H9 (cell line): ENCODE measurements at regions not wholly inside any gene's neighbourhood (a gene's known extent, or its start where the extent isn't known, plus 50 kb on each side); places are given as distances from the start of the nearest gene placed in this dataset.

Experiments used
- DNase-seq: peaks from one replicate; pipeline ENCODE4 v3.0.0-alpha.2; 2017
- H2AFZ ChIP-seq: one replicate; pipeline ENCODE4 v1.6.1; 2013; ENCODE audit warnings: mild to moderate bottlenecking, low read length, control low read depth, moderate library complexity
- H2AK5ac ChIP-seq: 2 replicates; pipeline ENCODE4 v1.6.1; 2013; ENCODE audit warnings: low read length, control low read depth, mixed read lengths; ENCODE audit not compliant: insufficient read length
- H2BK120ac ChIP-seq: one replicate; pipeline ENCODE4 v1.6.1; 2013; ENCODE audit warnings: low read depth, mild to moderate bottlenecking, low read length, control low read depth, inconsistent platforms; ENCODE audit not compliant: poor library complexity, severe bottlenecking
- H2BK12ac ChIP-seq: 2 replicates; pipeline ENCODE4 v1.6.1; 2013; ENCODE audit warnings: low read length, control low read depth, mixed read lengths, low read depth; ENCODE audit not compliant: insufficient read length
- H2BK15ac ChIP-seq: 2 replicates; pipeline ENCODE4 v1.6.1; 2013; ENCODE audit warnings: low read depth, low read length, control low read depth
- H2BK20ac ChIP-seq: one replicate; pipeline ENCODE4 v1.6.1; 2013; ENCODE audit warnings: low read depth, mild to moderate bottlenecking, low read length, control low read depth, inconsistent platforms; ENCODE audit not compliant: poor library complexity, severe bottlenecking
- H2BK5ac ChIP-seq: 2 replicates; pipeline ENCODE4 v1.6.1; 2013; ENCODE audit warnings: low read length, control low read depth, mixed read lengths; ENCODE audit not compliant: insufficient read length
- H3K14ac ChIP-seq: 2 replicates; pipeline ENCODE4 v1.6.1; 2013; ENCODE audit warnings: low read length, control low read depth; ENCODE audit not compliant: insufficient read depth
- H3K18ac ChIP-seq: 2 replicates; pipeline ENCODE4 v1.6.1; 2013; ENCODE audit warnings: low read depth, mild to moderate bottlenecking, mixed read lengths, low read length, control low read depth; ENCODE audit not compliant: insufficient read length
- H3K23ac ChIP-seq: 2 replicates; pipeline ENCODE4 v1.6.1; 2013; ENCODE audit warnings: low read length, control low read depth, mixed read lengths, low read depth; ENCODE audit not compliant: insufficient read length
- H3K23me2 ChIP-seq: 2 replicates; pipeline ENCODE4 v1.6.1; 2013; ENCODE audit warnings: low read depth, mild to moderate bottlenecking, mixed read lengths, low read length, control low read depth; ENCODE audit not compliant: insufficient read length, poor library complexity, severe bottlenecking
- H3K27ac ChIP-seq: 2 replicates; pipeline ENCODE4 v1.5.1; 2013; ENCODE audit warnings: low read length, control low read depth, mixed read lengths, low read depth; ENCODE audit not compliant: insufficient read length
- H3K27me3 ChIP-seq: 2 replicates; pipeline ENCODE4 v1.6.1; 2013; ENCODE audit warnings: low read length, control low read depth, inconsistent platforms; ENCODE audit not compliant: insufficient read depth
- H3K4ac ChIP-seq: 2 replicates; pipeline ENCODE4 v1.6.1; 2013; ENCODE audit warnings: low read depth, mild to moderate bottlenecking, control low read depth, inconsistent platforms, low read length, moderate library complexity
- H3K4me1 ChIP-seq: 2 replicates; pipeline ENCODE4 v1.6.1; 2013; ENCODE audit warnings: low read length, control low read depth, inconsistent platforms; ENCODE audit not compliant: insufficient read depth
- H3K4me2 ChIP-seq: 2 replicates; pipeline ENCODE4 v1.6.1; 2013; ENCODE audit warnings: low read length, control low read depth, mixed read lengths; ENCODE audit not compliant: insufficient read length, insufficient read depth
- H3K56ac ChIP-seq: 2 replicates; pipeline ENCODE4 v1.6.1; 2013; ENCODE audit warnings: low read depth, mild to moderate bottlenecking, mixed read lengths, low read length, control low read depth; ENCODE audit not compliant: insufficient read length
- H3K79me1 ChIP-seq: 2 replicates; pipeline ENCODE4 v1.6.1; 2013; ENCODE audit warnings: low read depth, mild to moderate bottlenecking, moderate library complexity, low read length, control low read depth, inconsistent platforms; ENCODE audit not compliant: insufficient read depth, poor library complexity, severe bottlenecking
- H3K79me2 ChIP-seq: 2 replicates; pipeline ENCODE4 v1.6.1; 2013; ENCODE audit warnings: low read length, control low read depth, inconsistent platforms; ENCODE audit not compliant: insufficient read depth
- H3K9ac ChIP-seq: 2 replicates; pipeline ENCODE4 v1.6.1; 2013; ENCODE audit warnings: low read length, control low read depth, mixed read lengths; ENCODE audit not compliant: insufficient read length; ENCODE audit errors: extremely low read depth
- H3K9me3 ChIP-seq: one replicate; pipeline ENCODE4 v1.6.1; 2013; ENCODE audit warnings: low read depth, low read length, inconsistent platforms; ENCODE audit not compliant: control insufficient read depth
- H3T11ph ChIP-seq: one replicate; pipeline ENCODE4 v1.6.1; 2013; ENCODE audit warnings: mild to moderate bottlenecking, low read length, control low read depth, inconsistent platforms
- H4K20me1 ChIP-seq: one replicate; pipeline ENCODE4 v1.6.1; 2013; ENCODE audit not compliant: control insufficient read depth, insufficient read length, insufficient read depth
- H4K5ac ChIP-seq: 2 replicates; pipeline ENCODE4 v1.6.1; 2013; ENCODE audit warnings: low read depth, mild to moderate bottlenecking, mixed read lengths, low read length, control low read depth; ENCODE audit not compliant: insufficient read length
- H4K8ac ChIP-seq: replicated peaks from 2 replicates; pipeline ENCODE4 v1.6.1; 2013; ENCODE audit warnings: low read length, control low read depth, mixed read lengths, low read depth; ENCODE audit not compliant: insufficient read length
- H4K91ac ChIP-seq: 2 replicates; pipeline ENCODE4 v1.6.1; 2013; ENCODE audit warnings: low read depth, mild to moderate bottlenecking, moderate library complexity, mixed read lengths, low read length, control low read depth; ENCODE audit not compliant: insufficient read length
- H3K27ac Mint-ChIP-seq, 3 experiments: 2 replicates in 2 of 3; 3 replicates in 1 of 3; pipeline ENCODE4 v1.8.0; 2020 to 2021; ENCODE audit warnings: mixed read lengths in 3 of 3, mild to moderate bottlenecking in 1 of 3, moderate library complexity in 1 of 3
- H3K27me3 Mint-ChIP-seq: 2 replicates; pipeline ENCODE4 v1.8.0; 2021; ENCODE audit warnings: low read depth, mild to moderate bottlenecking, moderate library complexity, mixed read lengths
- H3K36me3 Mint-ChIP-seq, 3 experiments: 2 replicates in 2 of 3; 3 replicates in 1 of 3; pipeline ENCODE4 v1.8.0; 2020 to 2021; ENCODE audit warnings: low read depth in 3 of 3, mixed read lengths in 3 of 3; ENCODE audit not compliant: insufficient read depth in 1 of 3
- H3K4me1 Mint-ChIP-seq, 2 experiments: 2 replicates each; pipeline ENCODE4 v1.8.0; 2020; ENCODE audit warnings: mixed read lengths in 2 of 2
- H3K4me3 Mint-ChIP-seq, 2 experiments: 2 replicates in 1 of 2; 3 replicates in 1 of 2; pipeline ENCODE4 v1.8.0; 2020 to 2021; ENCODE audit warnings: mild to moderate bottlenecking in 2 of 2, mixed read lengths in 2 of 2, moderate library complexity in 1 of 2
- H3K9me3 Mint-ChIP-seq, 2 experiments: 2 replicates in 1 of 2; 3 replicates in 1 of 2; pipeline ENCODE4 v1.8.0; 2020; ENCODE audit warnings: mild to moderate bottlenecking in 2 of 2, mixed read lengths in 2 of 2, moderate library complexity in 1 of 2
- CTCF ChIP-seq: fragments of 200-600 bp; sonication (generic); conservative IDR thresholded peaks from 3 replicates; pipeline ENCODE4 v1.8.0; 2021; ENCODE audit warnings: antibody characterized with exemption, mild to moderate bottlenecking
- WGBS: extraction: QIAGEN DNeasy Blood & Tissue Kit; methylation state at CpG from one replicate; pipeline ENCODE4 v1.1.7; 2013; ENCODE audit warnings: missing lambda C conversion rate, low lambda C conversion rate, mixed read lengths; ENCODE audit not compliant: insufficient read length; ENCODE audit errors: extremely low coverage; 5-methylcytosine and 5-hydroxymethylcytosine counted together

- no peak overlapping the region for H3K4me3 Mint-ChIP-seq
- Histone ChIP-seq H2BK12ac (no peak overlapping the region), H3K56ac (no peak overlapping the region), H3K4me1 (peaks cover 4% of the 10 kb centered on the region; the same call in 1 of the 2 replicates), H4K8ac (no peak overlapping the region), H2BK15ac (no peak overlapping the region), H3K79me1 (no peaks in the 10 kb centered on the region), H2BK5ac (no peak overlapping the region), H4K5ac (no peak overlapping the region), H2AK5ac (no peak overlapping the region), H3T11ph (no peak overlapping the region), H2BK120ac (no peak overlapping the region), H3K9ac (no peak overlapping the region), H3K27me3 (no peaks in the 10 kb centered on the region), H3K14ac (no peak overlapping the region), H4K20me1 (no peaks in the 10 kb centered on the region), H3K23ac (no peak overlapping the region), H4K91ac (no peak overlapping the region), H3K4ac (no peak overlapping the region), H3K27ac (no peak overlapping the region), H3K23me2 (no peaks in the 10 kb centered on the region), H3K79me2 (no peaks in the 10 kb centered on the region), H2AFZ (no peak overlapping the region), H3K4me2 (no peak overlapping the region), H3K18ac (no peak overlapping the region), H2BK20ac (no peak overlapping the region), H3K9me3 (no peaks in the 10 kb centered on the region)
- DNase-seq: no peak
- H3K9me3 Mint-ChIP-seq: peaks cover 2 to 3% of the 10 kb centered on the region in 2 experiments; a peak in 3 of 5 replicates
- H3K27me3 Mint-ChIP-seq: no peaks in the 10 kb centered on the region
- no peak overlapping the region for H3K27ac Mint-ChIP-seq
- H3K36me3 Mint-ChIP-seq: peaks cover 0 to 1% (median 0%) of the 10 kb centered on the region in 3 experiments; a peak in 1 of 7 replicates
- WGBS: no CpG with 5 or more reads among the region's 7 CpGs
- peaks cover 23 to 36% of the 10 kb centered on the region in 2 experiments for H3K4me1 Mint-ChIP-seq
- no peak for TF ChIP-seq CTCF
Measured at GRCh38 chr2:12552092-12552491, 164.6 kb upstream of the TRIB2 start.
